Subcutaneous abdominal adipose tissue (tissue), 5 donors: ENCODE measurements at regions not wholly inside any gene's neighbourhood (a gene's known extent, or its start where the extent isn't known, plus 50 kb on each side); places are given as distances from the start of the nearest gene placed in this dataset.
"Not testable (repeated sequence)": the region's sequence is repeated elsewhere in the genome, so short reads cannot be mapped to it uniquely, and the experiment has no call there.

ENCODE experiments used
- H3K27ac ChIP-seq: one replicate; pipeline ENCODE4 v1.7.0; 2013; ENCODE audit warnings: low read depth, mild to moderate bottlenecking, inconsistent platforms, low read length, moderate library complexity
- H3K27me3 ChIP-seq, 5 donors: one replicate each; pipeline ENCODE4 v1.7.0; 2013; ENCODE audit warnings: low read length in 5 of 5, inconsistent platforms in 1 of 5; ENCODE audit not compliant: control insufficient read depth in 5 of 5, insufficient read depth in 4 of 5
- H3K36me3 ChIP-seq, 5 donors: one replicate each; pipeline ENCODE4 v1.7.0; 2013; ENCODE audit warnings: low read length in 5 of 5; ENCODE audit not compliant: control insufficient read depth in 5 of 5, insufficient read depth in 5 of 5
- H3K4me1 ChIP-seq, 5 donors: one replicate each; pipeline ENCODE4 v1.7.0; 2013; ENCODE audit warnings: low read length in 5 of 5, mild to moderate bottlenecking in 3 of 5, moderate library complexity in 1 of 5; ENCODE audit not compliant: control insufficient read depth in 5 of 5, insufficient read depth in 5 of 5
- H3K4me3 ChIP-seq, 5 donors: one replicate each; pipeline ENCODE4 v1.7.0; 2013; ENCODE audit warnings: low read length in 5 of 5, low read depth in 1 of 5
- H3K9ac ChIP-seq, 5 donors: one replicate each; pipeline ENCODE4 v1.7.0; 2013; ENCODE audit warnings: low read length in 5 of 5, mild to moderate bottlenecking in 4 of 5, moderate library complexity in 3 of 5
- H3K9me3 ChIP-seq, 5 donors: one replicate each; pipeline ENCODE4 v1.7.0; 2013; ENCODE audit warnings: low read length in 5 of 5; ENCODE audit not compliant: control insufficient read depth in 5 of 5
- donor health status: healthy.
- donor health status: healthy.
- donor health status: healthy.
- donor health status: healthy.
- donor health status: healthy.

DNA sequence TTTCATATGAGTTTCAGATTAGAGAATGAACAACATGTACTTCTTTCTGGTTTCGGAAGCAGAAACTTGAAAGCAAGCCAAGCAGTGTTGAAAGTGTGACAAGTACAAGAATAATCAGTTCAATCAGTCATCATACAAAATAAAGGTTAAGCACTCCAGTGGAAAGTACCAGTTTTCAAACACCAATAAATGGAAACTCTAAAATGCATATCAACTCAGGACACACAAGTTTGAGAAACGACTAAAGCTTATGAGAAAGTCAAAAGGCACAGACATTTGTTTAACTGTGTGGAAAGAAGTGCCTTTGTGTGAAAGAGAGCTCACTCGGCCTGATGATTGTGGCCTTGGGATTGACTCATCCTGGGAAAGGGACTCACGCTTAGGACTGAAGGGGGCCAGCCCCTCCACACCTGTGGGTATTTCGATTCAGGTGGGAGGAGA lies 60.6 kb upstream of the AKR1C1 start:
- Histone ChIP-seq H3K9me3 (no peaks in the 10 kb centered on the region), H3K27ac (peak overlapping the region; percentile 34), H3K4me3 (no peak overlapping the region), H3K36me3 (no peaks in the 10 kb centered on the region), H3K27me3 (no peaks in the 10 kb centered on the region), H3K9ac (peak overlapping the region in 2 of 5 donors; percentile 17 to 30), H3K4me1 (peaks cover 2 to 10% (median 8%) of the 10 kb centered on the region in 5 donors)

DNA sequence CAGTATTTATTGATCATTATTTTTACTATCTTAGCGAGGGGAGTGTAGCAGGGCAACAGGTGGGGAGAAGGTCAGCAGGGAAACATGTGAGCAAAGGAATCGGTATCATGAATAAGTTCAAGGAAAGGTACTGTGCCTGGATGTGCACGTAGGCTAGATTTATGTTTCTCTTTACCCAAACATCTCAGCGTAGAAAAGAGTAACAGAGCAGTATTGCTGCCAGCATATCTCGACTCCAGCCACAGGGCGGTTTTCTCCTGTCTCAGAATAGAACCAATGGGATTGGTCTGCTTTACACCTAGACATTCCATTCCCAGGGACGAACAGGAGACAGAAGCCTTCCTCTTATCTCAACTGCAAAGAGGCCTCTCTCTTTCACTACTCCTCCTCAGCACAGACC lies 60.1 kb upstream of the AKR1C1 start:
- not testable (repeated sequence) for H3K27ac ChIP-seq, H3K9me3 ChIP-seq, H3K9ac ChIP-seq, H3K4me3 ChIP-seq, H3K27me3 ChIP-seq, H3K36me3 ChIP-seq
- peaks cover 2 to 10% (median 8%) of the 10 kb centered on the region in 5 donors for H3K4me1 ChIP-seq

DNA sequence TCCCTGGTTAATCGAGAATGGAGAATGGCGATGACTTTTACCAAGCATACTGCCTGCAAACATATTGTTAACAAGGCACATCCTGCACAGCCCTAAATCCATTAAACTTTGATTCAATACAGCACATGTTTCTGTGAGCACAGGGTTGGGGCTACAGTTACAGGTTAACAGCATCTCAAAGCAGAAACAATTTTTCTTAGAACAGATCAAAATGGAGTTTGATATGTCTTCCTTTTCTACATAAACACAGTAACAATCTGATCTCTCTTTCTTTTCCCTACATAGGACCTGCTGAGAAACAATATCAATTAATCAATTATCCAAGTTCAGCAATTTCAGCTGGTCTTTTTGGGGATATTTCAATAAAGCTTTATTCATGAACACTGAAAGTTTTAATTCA lies 59.5 kb upstream of the AKR1C1 start:
- not testable (repeated sequence) for H3K4me3 ChIP-seq, H3K9me3 ChIP-seq, H3K27ac ChIP-seq, H3K36me3 ChIP-seq, H3K27me3 ChIP-seq, H3K9ac ChIP-seq
- H3K4me1 ChIP-seq = peaks cover 2 to 10% (median 8%) of the 10 kb centered on the region in 5 donors

DNA sequence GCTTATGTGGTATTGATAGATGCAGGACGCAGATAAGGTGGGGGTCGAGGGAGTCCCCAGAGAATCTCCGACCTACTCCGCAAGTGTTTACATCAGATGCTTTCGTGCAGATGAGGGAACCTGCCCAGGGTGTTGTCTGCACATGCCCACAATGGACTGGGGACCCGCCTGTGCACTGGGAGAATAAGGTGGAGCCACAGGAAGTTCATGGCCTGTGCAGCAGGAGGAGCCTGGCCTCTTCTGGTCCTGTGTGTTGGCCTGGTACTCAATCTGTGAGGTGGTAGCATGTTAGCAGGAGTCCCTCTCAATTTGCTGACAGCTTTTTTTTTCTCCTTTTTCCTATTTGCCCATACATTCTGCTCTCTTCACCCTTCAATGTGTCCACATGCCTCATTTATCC lies 54.1 kb upstream of the AKR1C1 start:
- Histone ChIP-seq H3K27me3 (no peaks in the 10 kb centered on the region), H3K27ac (no peak overlapping the region), H3K4me1 (no peaks in the 10 kb centered on the region), H3K36me3 (peaks cover 4 to 12% (median 7%) of the 10 kb centered on the region in 5 donors), H3K9ac (no peak overlapping the region), H3K4me3 (no peak overlapping the region), H3K9me3 (no peaks in the 10 kb centered on the region)
